HFF-Myc (cell line): ENCODE measurements at regions not wholly inside any gene's neighbourhood (a gene's known extent, or its start where the extent isn't known, plus 50 kb on each side); places are given as distances from the start of the nearest gene placed in this dataset.
A peak's percentile ranks its signal among the peaks of the same experiment; 100 is the strongest.

ENCODE experiments used
- DNase-seq: peaks from one replicate; pipeline ENCODE4 v3.0.0-alpha.2; 2011; ENCODE audit warnings: low read depth; ENCODE audit errors: extremely low read depth
- H3K4me3 ChIP-seq: replicated peaks from 2 replicates; pipeline ENCODE4 v1.5.1; 2011; ENCODE audit warnings: low read depth, mild to moderate bottlenecking, control low read depth, low read length
- CTCF ChIP-seq: IDR thresholded peaks from 2 replicates; pipeline ENCODE4 v1.5.1; 2012; ENCODE audit warnings: mild to moderate bottlenecking, low read depth, low read length, control low read depth; ENCODE audit errors: missing control alignments

- no peak for DNase-seq
- no peak for TF ChIP-seq CTCF
- H3K4me3 ChIP-seq: peak overlapping the region; percentile 42
These were observed 110.8 kb upstream of the ATP11B start for GRCh38 chr3:182682263-182683241.

- peak; percentile 91 for TF ChIP-seq CTCF
- peak; percentile 38 for DNase-seq
- H3K4me3 ChIP-seq: no peak overlapping the region
These were observed 109.9 kb upstream of the ATP11B start for GRCh38 chr3:182683453-182683852.

- TF ChIP-seq CTCF: no peak
- H3K4me3 ChIP-seq: no peak overlapping the region
- DNase-seq: no peak
These were observed 109.4 kb upstream of the ATP11B start for GRCh38 chr3:182683858-182684257.

GRCh38 chr3:182686033-182686886 is 107.0 kb upstream of the ATP11B start:
- no peak for DNase-seq
- no peak for TF ChIP-seq CTCF
- no peak overlapping the region for H3K4me3 ChIP-seq

- TF ChIP-seq CTCF: no peak
- H3K4me3 ChIP-seq: no peak overlapping the region
- no peak for DNase-seq
These were observed 103.1 kb upstream of the ATP11B start for GRCh38 chr3:182690172-182690571.

- H3K4me3 ChIP-seq: no peak overlapping the region
- no peak for DNase-seq
- TF ChIP-seq CTCF: no peak
These were observed 101.3 kb upstream of the ATP11B start for GRCh38 chr3:182692021-182692420.
